A549 (cell line): ENCODE measurements at regions not wholly inside any gene's neighbourhood (a gene's known extent, or its start where the extent isn't known, plus 50 kb on each side); places are given as distances from the start of the nearest gene placed in this dataset.

Source experiments
- CBX8 ChIP-seq: fragments of 200-600 bp; sonication (generic); IDR thresholded peaks from 2 replicates; pipeline ENCODE4 v1.6.1; 2016
- TF ChIP-seq, protein P1 (sequence below): fragments of 200-600 bp; sonication (generic); IDR thresholded peaks from 2 replicates; pipeline ENCODE4 v1.6.1; 2016; ENCODE audit warnings: antibody characterized with exemption, mild to moderate bottlenecking, moderate library complexity
- TF ChIP-seq, protein P2 (sequence below): fragments of >200 bp; sonication (Bioruptor Twin); formaldehyde crosslinking; IDR thresholded peaks from 3 replicates; pipeline ENCODE4 v1.5.1; 2016

DNA sequence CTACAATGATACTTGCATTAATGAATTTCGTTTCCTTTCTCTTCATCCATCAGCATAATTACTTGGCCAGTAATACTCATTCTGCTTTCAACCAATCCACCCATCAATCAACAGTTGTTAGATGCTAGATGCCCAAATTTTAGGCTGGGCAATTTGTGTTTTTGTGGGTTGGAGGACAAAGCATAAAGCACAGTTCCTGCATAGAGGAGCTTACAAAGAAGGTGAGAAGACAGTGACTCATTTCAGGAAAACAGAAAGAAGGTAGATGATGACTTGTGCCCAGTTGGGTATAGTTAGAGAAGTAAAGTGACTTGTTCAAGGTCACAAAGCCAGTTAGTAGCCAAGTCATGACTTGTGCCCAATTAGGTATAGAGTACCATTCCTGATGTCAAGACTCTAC is 1186.8 kb upstream of the CELF4 start:
- TF ChIP-seq, protein P1, sequence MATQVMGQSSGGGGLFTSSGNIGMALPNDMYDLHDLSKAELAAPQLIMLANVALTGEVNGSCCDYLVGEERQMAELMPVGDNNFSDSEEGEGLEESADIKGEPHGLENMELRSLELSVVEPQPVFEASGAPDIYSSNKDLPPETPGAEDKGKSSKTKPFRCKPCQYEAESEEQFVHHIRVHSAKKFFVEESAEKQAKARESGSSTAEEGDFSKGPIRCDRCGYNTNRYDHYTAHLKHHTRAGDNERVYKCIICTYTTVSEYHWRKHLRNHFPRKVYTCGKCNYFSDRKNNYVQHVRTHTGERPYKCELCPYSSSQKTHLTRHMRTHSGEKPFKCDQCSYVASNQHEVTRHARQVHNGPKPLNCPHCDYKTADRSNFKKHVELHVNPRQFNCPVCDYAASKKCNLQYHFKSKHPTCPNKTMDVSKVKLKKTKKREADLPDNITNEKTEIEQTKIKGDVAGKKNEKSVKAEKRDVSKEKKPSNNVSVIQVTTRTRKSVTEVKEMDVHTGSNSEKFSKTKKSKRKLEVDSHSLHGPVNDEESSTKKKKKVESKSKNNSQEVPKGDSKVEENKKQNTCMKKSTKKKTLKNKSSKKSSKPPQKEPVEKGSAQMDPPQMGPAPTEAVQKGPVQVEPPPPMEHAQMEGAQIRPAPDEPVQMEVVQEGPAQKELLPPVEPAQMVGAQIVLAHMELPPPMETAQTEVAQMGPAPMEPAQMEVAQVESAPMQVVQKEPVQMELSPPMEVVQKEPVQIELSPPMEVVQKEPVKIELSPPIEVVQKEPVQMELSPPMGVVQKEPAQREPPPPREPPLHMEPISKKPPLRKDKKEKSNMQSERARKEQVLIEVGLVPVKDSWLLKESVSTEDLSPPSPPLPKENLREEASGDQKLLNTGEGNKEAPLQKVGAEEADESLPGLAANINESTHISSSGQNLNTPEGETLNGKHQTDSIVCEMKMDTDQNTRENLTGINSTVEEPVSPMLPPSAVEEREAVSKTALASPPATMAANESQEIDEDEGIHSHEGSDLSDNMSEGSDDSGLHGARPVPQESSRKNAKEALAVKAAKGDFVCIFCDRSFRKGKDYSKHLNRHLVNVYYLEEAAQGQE, result no peak
- TF ChIP-seq, protein P2, sequence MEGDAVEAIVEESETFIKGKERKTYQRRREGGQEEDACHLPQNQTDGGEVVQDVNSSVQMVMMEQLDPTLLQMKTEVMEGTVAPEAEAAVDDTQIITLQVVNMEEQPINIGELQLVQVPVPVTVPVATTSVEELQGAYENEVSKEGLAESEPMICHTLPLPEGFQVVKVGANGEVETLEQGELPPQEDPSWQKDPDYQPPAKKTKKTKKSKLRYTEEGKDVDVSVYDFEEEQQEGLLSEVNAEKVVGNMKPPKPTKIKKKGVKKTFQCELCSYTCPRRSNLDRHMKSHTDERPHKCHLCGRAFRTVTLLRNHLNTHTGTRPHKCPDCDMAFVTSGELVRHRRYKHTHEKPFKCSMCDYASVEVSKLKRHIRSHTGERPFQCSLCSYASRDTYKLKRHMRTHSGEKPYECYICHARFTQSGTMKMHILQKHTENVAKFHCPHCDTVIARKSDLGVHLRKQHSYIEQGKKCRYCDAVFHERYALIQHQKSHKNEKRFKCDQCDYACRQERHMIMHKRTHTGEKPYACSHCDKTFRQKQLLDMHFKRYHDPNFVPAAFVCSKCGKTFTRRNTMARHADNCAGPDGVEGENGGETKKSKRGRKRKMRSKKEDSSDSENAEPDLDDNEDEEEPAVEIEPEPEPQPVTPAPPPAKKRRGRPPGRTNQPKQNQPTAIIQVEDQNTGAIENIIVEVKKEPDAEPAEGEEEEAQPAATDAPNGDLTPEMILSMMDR, result no peak
- TF ChIP-seq CBX8, result no peak
